Liver (tissue), 8 donors: ENCODE measurements at regions not wholly inside any gene's neighbourhood (a gene's known extent, or its start where the extent isn't known, plus 50 kb on each side); places are given as distances from the start of the nearest gene placed in this dataset.
A peak's percentile ranks its signal among the peaks of the same experiment; 100 is the strongest.

Source experiments
- DNase-seq: peaks from one replicate; pipeline ENCODE4 v3.0.0-alpha.2; 2017; ENCODE audit warnings: low spot score
- H3K27ac ChIP-seq, 2 donors: one replicate each; pipeline ENCODE4 v1.7.0; 2013; ENCODE audit warnings: inconsistent platforms in 2 of 2, low read length in 2 of 2, control low read depth in 1 of 2, low read depth in 1 of 2, mild to moderate bottlenecking in 1 of 2
- H3K27me3 ChIP-seq, 4 donors: one replicate each; pipeline versions ENCODE4 v1.6.1 to v1.7.0; 2013; ENCODE audit warnings: low read length in 3 of 4, inconsistent platforms in 1 of 4, mild to moderate bottlenecking in 1 of 4, moderate library complexity in 1 of 4; ENCODE audit not compliant: control insufficient read depth in 4 of 4, insufficient read depth in 4 of 4
- H3K36me3 ChIP-seq, 4 donors: one replicate each; pipeline versions ENCODE4 v1.6.1 to v1.7.0; 2013; ENCODE audit warnings: low read length in 3 of 4, mild to moderate bottlenecking in 3 of 4, low read depth in 1 of 4, moderate library complexity in 1 of 4; ENCODE audit not compliant: control insufficient read depth in 4 of 4, insufficient read depth in 3 of 4
- H3K4me1 ChIP-seq, 4 donors: one replicate each; pipeline versions ENCODE4 v1.6.1 to v1.7.0; 2013; ENCODE audit warnings: low read length in 3 of 4, mild to moderate bottlenecking in 3 of 4, moderate library complexity in 1 of 4; ENCODE audit not compliant: control insufficient read depth in 4 of 4, insufficient read depth in 4 of 4
- H3K4me3 ChIP-seq, 3 donors: one replicate each; pipeline versions ENCODE4 v1.6.1 to v1.7.0; 2013; ENCODE audit warnings: low read length in 3 of 3, control low read depth in 1 of 3, low read depth in 1 of 3, mild to moderate bottlenecking in 1 of 3
- H3K9ac ChIP-seq, 2 donors: one replicate each; pipeline ENCODE4 v1.7.0; 2013; ENCODE audit warnings: low read length in 2 of 2, mild to moderate bottlenecking in 2 of 2, moderate library complexity in 2 of 2, control low read depth in 1 of 2, low read depth in 1 of 2
- H3K9me3 ChIP-seq, 4 donors: one replicate each; pipeline versions ENCODE4 v1.6.1 to v1.7.0; 2013; ENCODE audit warnings: low read length in 3 of 4; ENCODE audit not compliant: control insufficient read depth in 4 of 4
- ATF3 ChIP-seq: IDR thresholded peaks from 2 replicates; pipeline ENCODE4 v1.6.1; 2016; ENCODE audit warnings: antibody characterized with exemption
- CTCF ChIP-seq: fragments of 150-350 bp; IDR thresholded peaks from 2 replicates; pipeline ENCODE4 v1.5.1; 2017; ENCODE audit warnings: improper control_type of control experiment, low read depth, low read length; ENCODE audit not compliant: missing input control
- EGR1 ChIP-seq, 2 donors: IDR thresholded peaks; 2 replicates each; pipeline ENCODE4 v1.6.1; 2016 to 2018; ENCODE audit warnings: antibody characterized with exemption in 2 of 2, low read depth in 2 of 2
- FOXA1 ChIP-seq: IDR thresholded peaks from 2 replicates; pipeline ENCODE4 v1.6.1; 2016; ENCODE audit warnings: antibody characterized with exemption
- FOXA2 ChIP-seq: IDR thresholded peaks from 2 replicates; pipeline ENCODE4 v1.6.1; 2016; ENCODE audit warnings: antibody characterized with exemption
- GABPA ChIP-seq, 2 donors: IDR thresholded peaks in 1 of 2; conservative IDR thresholded peaks in 1 of 2; 2 replicates each; pipeline ENCODE4 v1.6.1; 2016; ENCODE audit warnings: antibody characterized with exemption in 2 of 2, mild to moderate bottlenecking in 1 of 2, moderate library complexity in 1 of 2
- HNF4A ChIP-seq, 2 donors: conservative IDR thresholded peaks; 2 replicates each; pipeline ENCODE4 v1.6.1; 2016; ENCODE audit warnings: antibody characterized with exemption in 2 of 2, mild to moderate bottlenecking in 2 of 2
- HNF4G ChIP-seq: IDR thresholded peaks from 2 replicates; pipeline ENCODE4 v1.6.1; 2016; ENCODE audit warnings: antibody characterized with exemption
- JUND ChIP-seq, 2 donors: IDR thresholded peaks; 2 replicates each; pipeline ENCODE4 v1.6.1; 2016; ENCODE audit warnings: antibody characterized with exemption in 2 of 2
- MAX ChIP-seq: IDR thresholded peaks from 2 replicates; pipeline ENCODE4 v1.6.1; 2016; ENCODE audit warnings: antibody characterized with exemption
- NR2F2 ChIP-seq: IDR thresholded peaks from 2 replicates; pipeline ENCODE4 v1.6.1; 2016; ENCODE audit warnings: antibody characterized with exemption
- RAD21 ChIP-seq, 2 donors: IDR thresholded peaks; 2 replicates each; pipeline ENCODE4 v1.6.1; 2016; ENCODE audit warnings: antibody characterized with exemption in 2 of 2, mild to moderate bottlenecking in 2 of 2
- RXRA ChIP-seq, 2 donors: IDR thresholded peaks; 2 replicates each; pipeline ENCODE4 v1.6.1; 2017 to 2018; ENCODE audit warnings: antibody characterized with exemption in 2 of 2, mild to moderate bottlenecking in 1 of 2
- SP1 ChIP-seq: IDR thresholded peaks from 2 replicates; pipeline ENCODE4 v1.6.1; 2018; ENCODE audit warnings: antibody characterized with exemption, mild to moderate bottlenecking
- TAF1 ChIP-seq: conservative IDR thresholded peaks from 2 replicates; pipeline ENCODE4 v1.6.1; 2016; ENCODE audit warnings: antibody characterized with exemption, mild to moderate bottlenecking
- YY1 ChIP-seq: IDR thresholded peaks from 2 replicates; pipeline ENCODE4 v1.6.1; 2016; ENCODE audit warnings: antibody characterized with exemption, mild to moderate bottlenecking
- ZBTB33 ChIP-seq: IDR thresholded peaks from 2 replicates; pipeline ENCODE4 v1.6.1; 2016; ENCODE audit warnings: antibody characterized with exemption
- WGBS: extraction: QIAGEN DNeasy Blood & Tissue Kit; methylation state at CpG from one replicate; pipeline ENCODE4 v1.1.7; 2013; 5-methylcytosine and 5-hydroxymethylcytosine counted together
- TF ChIP-seq, protein P1 (sequence below): IDR thresholded peaks from 2 replicates; pipeline ENCODE4 v1.6.1; 2016; ENCODE audit warnings: antibody characterized with exemption, mild to moderate bottlenecking
- donor health status: healthy.
- donor health status: healthy.
- donor health status: healthy.
- donor health status: healthy.
- donor health status: healthy.

- Histone ChIP-seq H3K9ac (no peak overlapping the region), H3K27ac (peak overlapping the region in 1 of 2 donors; percentile 15), H3K27me3 (no peaks in the 10 kb centered on the region), H3K4me1 (peaks cover 3 to 15% (median 6%) of the 10 kb centered on the region in 4 donors), H3K9me3 (peaks cover 0 to 6% (median 2%) of the 10 kb centered on the region in 4 donors), H3K36me3 (no peaks in the 10 kb centered on the region), H3K4me3 (no peak overlapping the region)
- TF ChIP-seq RAD21 (IDR thresholded peaks at IDR 0.05) (no peak), EGR1 (IDR thresholded peaks at IDR 0.05; ENCODE audit: low read depth in 2 of 2) (no peak), GABPA (IDR thresholded peaks at IDR 0.05 in 1 of 2, conservative IDR thresholded peaks at IDR 0.05 in 1 of 2) (no peak), FOXA2 (no peak), RXRA (IDR thresholded peaks at IDR 0.05) (peak in 1 of 2 donors; percentile 15), FOXA1 (no peak), CTCF (no peak), NR2F2 (no peak), HNF4A (conservative IDR thresholded peaks at IDR 0.05) (peak; percentile 61 to 72), SP1 (peak; percentile 39), YY1 (no peak)
- TF ChIP-seq, protein P1, sequence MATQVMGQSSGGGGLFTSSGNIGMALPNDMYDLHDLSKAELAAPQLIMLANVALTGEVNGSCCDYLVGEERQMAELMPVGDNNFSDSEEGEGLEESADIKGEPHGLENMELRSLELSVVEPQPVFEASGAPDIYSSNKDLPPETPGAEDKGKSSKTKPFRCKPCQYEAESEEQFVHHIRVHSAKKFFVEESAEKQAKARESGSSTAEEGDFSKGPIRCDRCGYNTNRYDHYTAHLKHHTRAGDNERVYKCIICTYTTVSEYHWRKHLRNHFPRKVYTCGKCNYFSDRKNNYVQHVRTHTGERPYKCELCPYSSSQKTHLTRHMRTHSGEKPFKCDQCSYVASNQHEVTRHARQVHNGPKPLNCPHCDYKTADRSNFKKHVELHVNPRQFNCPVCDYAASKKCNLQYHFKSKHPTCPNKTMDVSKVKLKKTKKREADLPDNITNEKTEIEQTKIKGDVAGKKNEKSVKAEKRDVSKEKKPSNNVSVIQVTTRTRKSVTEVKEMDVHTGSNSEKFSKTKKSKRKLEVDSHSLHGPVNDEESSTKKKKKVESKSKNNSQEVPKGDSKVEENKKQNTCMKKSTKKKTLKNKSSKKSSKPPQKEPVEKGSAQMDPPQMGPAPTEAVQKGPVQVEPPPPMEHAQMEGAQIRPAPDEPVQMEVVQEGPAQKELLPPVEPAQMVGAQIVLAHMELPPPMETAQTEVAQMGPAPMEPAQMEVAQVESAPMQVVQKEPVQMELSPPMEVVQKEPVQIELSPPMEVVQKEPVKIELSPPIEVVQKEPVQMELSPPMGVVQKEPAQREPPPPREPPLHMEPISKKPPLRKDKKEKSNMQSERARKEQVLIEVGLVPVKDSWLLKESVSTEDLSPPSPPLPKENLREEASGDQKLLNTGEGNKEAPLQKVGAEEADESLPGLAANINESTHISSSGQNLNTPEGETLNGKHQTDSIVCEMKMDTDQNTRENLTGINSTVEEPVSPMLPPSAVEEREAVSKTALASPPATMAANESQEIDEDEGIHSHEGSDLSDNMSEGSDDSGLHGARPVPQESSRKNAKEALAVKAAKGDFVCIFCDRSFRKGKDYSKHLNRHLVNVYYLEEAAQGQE, result no peak
- no peak for DNase-seq
Observed at GRCh38 chr18:26628017-26628416, 79.7 kb upstream of the KCTD1 start.

DNA sequence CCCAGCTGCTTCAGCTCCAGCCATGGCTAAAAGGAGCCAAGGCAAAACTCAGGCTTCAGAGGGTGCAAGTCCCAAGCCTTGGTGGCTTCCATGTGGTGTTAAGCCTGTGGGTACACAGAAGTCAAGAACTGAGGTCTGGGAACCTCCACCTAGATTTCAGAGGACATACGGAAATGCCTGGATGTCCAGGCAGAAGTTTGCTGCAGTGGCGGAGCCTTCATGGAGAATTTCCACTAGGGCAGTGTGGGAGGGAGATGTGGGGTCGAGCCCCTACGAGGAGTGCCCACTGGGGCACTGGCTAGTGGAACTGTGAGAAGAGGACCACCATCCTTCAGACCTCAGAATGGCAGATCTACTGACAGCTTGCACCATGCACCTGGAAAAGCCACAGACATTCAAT, 76.1 kb upstream of the KCTD1 start:
- Histone ChIP-seq H3K9me3 (peaks cover 0 to 6% (median 2%) of the 10 kb centered on the region in 4 donors), H3K4me1 (peaks cover 4 to 18% (median 5%) of the 10 kb centered on the region in 4 donors), H3K36me3 (no peaks in the 10 kb centered on the region), H3K27me3 (no peaks in the 10 kb centered on the region), H3K27ac (no peak overlapping the region), H3K9ac (no peak overlapping the region), H3K4me3 (no peak overlapping the region)
- 97% methylated on average over 4 of the region's 4 CpGs for WGBS
- no peak for TF ChIP-seq TAF1
- TF ChIP-seq FOXA1, result no peak
- no peak for TF ChIP-seq RAD21 (IDR thresholded peaks at IDR 0.05)
- TF ChIP-seq JUND (IDR thresholded peaks at IDR 0.05), result no peak
- no peak for TF ChIP-seq RXRA (IDR thresholded peaks at IDR 0.05)
- TF ChIP-seq EGR1 (IDR thresholded peaks at IDR 0.05; ENCODE audit: low read depth in 2 of 2), result no peak
- TF ChIP-seq ATF3, result no peak
- TF ChIP-seq GABPA (IDR thresholded peaks at IDR 0.05 in 1 of 2, conservative IDR thresholded peaks at IDR 0.05 in 1 of 2), result no peak
- TF ChIP-seq FOXA2, result no peak
- no peak for TF ChIP-seq SP1
- TF ChIP-seq, protein P1, result no peak
- no peak for TF ChIP-seq YY1
- TF ChIP-seq NR2F2, result no peak
- TF ChIP-seq CTCF, result no peak
- TF ChIP-seq ZBTB33, result no peak
- TF ChIP-seq HNF4A (conservative IDR thresholded peaks at IDR 0.05), result no peak
- TF ChIP-seq MAX, result no peak
- TF ChIP-seq HNF4G, result no peak
- no peak for DNase-seq
